ENCODE measurements at regions not wholly inside any gene's neighbourhood (a gene's known extent, or its start where the extent isn't known, plus 50 kb on each side); places are given as distances from the start of the nearest gene placed in this dataset.

GRCh38 chr5:6134281-6134680, 244.1 kb downstream of the MED10 start:
- TF ChIP-seq POLR2A (IDR thresholded peaks at IDR 0.05) = no peak
- TF ChIP-seq EP300 (IDR thresholded peaks at IDR 0.05) = no peak
